ENCODE measurements at regions not wholly inside any gene's neighbourhood (a gene's known extent, or its start where the extent isn't known, plus 50 kb on each side); places are given as distances from the start of the nearest gene placed in this dataset.

DNA sequence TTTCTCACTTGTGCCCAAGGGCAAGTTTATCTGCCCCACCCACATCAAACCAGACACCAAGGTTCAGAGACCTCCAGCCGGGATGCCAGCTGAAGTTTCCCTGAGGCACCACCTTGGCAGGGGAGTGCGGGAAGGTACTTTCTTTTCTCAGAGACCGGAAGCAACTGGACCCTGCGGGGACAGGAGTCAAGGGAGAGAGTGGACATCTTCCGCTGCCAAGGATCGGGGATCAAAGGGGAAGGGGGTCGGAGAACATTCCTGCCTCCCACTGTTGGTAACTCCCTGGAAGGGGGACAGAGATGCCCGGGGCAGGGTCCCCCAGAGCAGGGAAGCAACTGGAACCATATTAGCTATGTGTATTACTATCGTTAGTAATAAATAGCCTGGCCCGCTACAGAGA lies 161.8 kb downstream of the DICER1 start:
- DNase-seq (no peak), ATAC-seq (ENCODE audit: low read depth in 2 of 2) (no peak)
- no peak overlapping the region for H3K4me3 ChIP-seq (ENCODE audit: low read depth, low read length)
- H3K27ac ChIP-seq (ENCODE audit: insufficient read depth, low read length, poor library complexity, severe bottlenecking), result no peak overlapping the region
- H3K27me3 Mint-ChIP-seq, result peaks cover 18% of the 10 kb centered on the region
- H3K9me3 ChIP-seq (ENCODE audit: control insufficient read depth in 2 of 2, low read length in 2 of 2), result no peaks in the 10 kb centered on the region
- H3K4me1 Mint-ChIP-seq, result no peaks in the 10 kb centered on the region
- peaks cover 1% of the 10 kb centered on the region for H3K27me3 ChIP-seq (ENCODE audit: control insufficient read depth, insufficient read depth, low read length)
- H3K36me3 Mint-ChIP-seq, result no peaks in the 10 kb centered on the region
- H3K9me3 Mint-ChIP-seq, result peaks cover 0 to 2% (median 0%) of the 10 kb centered on the region in 7 donors
- no peak overlapping the region for H3K4me3 Mint-ChIP-seq
- no peak overlapping the region for H3K27ac Mint-ChIP-seq
- no peaks in the 10 kb centered on the region for H3K4me1 ChIP-seq (ENCODE audit: control insufficient read depth, insufficient read depth, low read length, poor library complexity, severe bottlenecking)
- no peaks in the 10 kb centered on the region for H3K36me3 ChIP-seq (ENCODE audit: control insufficient read depth, insufficient read depth, low read length)

DNA sequence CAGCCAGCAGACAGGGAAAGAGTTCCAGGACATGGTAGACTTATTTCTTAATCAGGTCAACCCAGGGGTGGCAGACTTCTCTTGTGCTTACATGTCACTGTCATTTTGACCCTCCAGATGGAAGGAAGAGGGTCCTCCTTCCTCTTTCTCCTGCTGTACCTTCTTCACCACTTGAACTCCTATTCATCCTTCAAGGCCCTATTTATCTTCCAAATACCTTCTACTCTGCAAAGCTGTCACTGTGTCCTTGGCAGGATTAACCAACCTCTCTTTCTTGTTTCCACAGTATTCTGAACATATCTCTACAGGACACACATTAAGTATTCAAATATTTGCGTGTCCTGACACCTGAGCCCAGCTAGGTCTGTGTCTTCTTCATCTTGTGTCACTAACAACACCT lies 163.1 kb downstream of the DICER1 start:
- Mint-ChIP-seq H3K4me1 (no peaks in the 10 kb centered on the region), H3K4me3 (no peak overlapping the region)
- H3K4me3 ChIP-seq (ENCODE audit: low read depth, low read length), result no peak overlapping the region

DNA sequence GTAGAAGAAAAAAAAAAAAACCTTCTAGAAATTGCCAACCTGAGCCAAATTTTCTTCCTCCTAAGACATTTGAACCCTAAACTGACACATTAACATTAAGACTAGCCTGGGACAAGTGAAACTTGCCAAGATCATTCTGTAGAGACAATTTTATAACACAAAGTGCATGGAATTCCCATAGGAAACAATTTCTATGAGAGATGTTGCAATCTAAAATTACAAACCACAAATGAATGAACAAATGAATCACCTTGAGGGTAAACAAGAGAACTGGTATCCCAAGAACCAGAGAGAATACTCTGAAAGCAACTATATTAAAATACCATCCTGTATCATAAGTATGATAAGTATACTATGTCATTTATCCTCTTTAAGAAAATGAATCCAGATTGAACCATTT lies 165.3 kb downstream of the DICER1 start:
- Mint-ChIP-seq H3K27ac (no peak overlapping the region), H3K9me3 (peaks cover 0 to 9% (median 6%) of the 10 kb centered on the region in 7 donors), H3K27me3 (peaks cover 15% of the 10 kb centered on the region), H3K4me1 (no peaks in the 10 kb centered on the region), H3K4me3 (no peak overlapping the region), H3K36me3 (no peaks in the 10 kb centered on the region)
- Histone ChIP-seq H3K9me3 (ENCODE audit: control insufficient read depth in 2 of 2, low read length in 2 of 2) (peaks cover 0 to 5% of the 10 kb centered on the region in 2 experiments), H3K27ac (ENCODE audit: insufficient read depth, low read length, poor library complexity, severe bottlenecking) (no peak overlapping the region), H3K4me3 (ENCODE audit: low read depth, low read length) (no peak overlapping the region), H3K36me3 (ENCODE audit: control insufficient read depth, insufficient read depth, low read length) (no peaks in the 10 kb centered on the region), H3K27me3 (ENCODE audit: control insufficient read depth, insufficient read depth, low read length) (peaks cover 4% of the 10 kb centered on the region), H3K4me1 (ENCODE audit: control insufficient read depth, insufficient read depth, low read length, poor library complexity, severe bottlenecking) (no peaks in the 10 kb centered on the region)
- ATAC-seq (ENCODE audit: low read depth in 2 of 2) (no peak), DNase-seq (no peak)

More for the DNA sequence above, 163.1 kb downstream of the DICER1 start:
- DNase-seq (no peak), ATAC-seq (ENCODE audit: low read depth in 2 of 2) (no peak)
- no peak overlapping the region for H3K27ac ChIP-seq (ENCODE audit: insufficient read depth, low read length, poor library complexity, severe bottlenecking)
- Mint-ChIP-seq H3K36me3 (no peaks in the 10 kb centered on the region), H3K27ac (no peak overlapping the region), H3K9me3 (peaks cover 0 to 3% (median 0%) of the 10 kb centered on the region in 7 donors), H3K27me3 (peaks cover 17% of the 10 kb centered on the region)
- H3K4me1 ChIP-seq (ENCODE audit: control insufficient read depth, insufficient read depth, low read length, poor library complexity, severe bottlenecking), result no peaks in the 10 kb centered on the region
- peaks cover 4% of the 10 kb centered on the region for H3K27me3 ChIP-seq (ENCODE audit: control insufficient read depth, insufficient read depth, low read length)
- H3K9me3 ChIP-seq (ENCODE audit: control insufficient read depth in 2 of 2, low read length in 2 of 2), result no peaks in the 10 kb centered on the region
- no peaks in the 10 kb centered on the region for H3K36me3 ChIP-seq (ENCODE audit: control insufficient read depth, insufficient read depth, low read length)

DNA sequence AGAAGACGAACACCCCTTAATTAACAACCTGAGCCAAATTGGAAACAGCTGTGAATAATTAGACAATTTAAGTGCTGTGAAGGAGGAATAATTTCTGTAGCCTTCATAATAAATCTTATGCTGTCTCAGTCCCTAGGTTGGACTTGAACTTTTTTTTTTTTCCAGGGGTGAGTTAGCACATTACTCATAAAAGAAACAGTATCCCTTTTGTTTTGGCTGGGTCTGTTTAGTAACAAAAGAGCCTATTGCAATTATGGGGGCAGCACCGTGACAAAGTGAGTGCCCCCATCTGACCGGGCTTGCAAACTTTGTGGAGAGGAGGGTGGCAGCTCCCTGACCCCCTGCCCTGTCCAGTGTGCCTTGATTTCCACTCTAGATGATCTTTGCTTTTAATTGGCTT lies 167.4 kb downstream of the DICER1 start:
- no peak overlapping the region for H3K4me3 Mint-ChIP-seq
- H3K36me3 Mint-ChIP-seq, result no peaks in the 10 kb centered on the region

DNA sequence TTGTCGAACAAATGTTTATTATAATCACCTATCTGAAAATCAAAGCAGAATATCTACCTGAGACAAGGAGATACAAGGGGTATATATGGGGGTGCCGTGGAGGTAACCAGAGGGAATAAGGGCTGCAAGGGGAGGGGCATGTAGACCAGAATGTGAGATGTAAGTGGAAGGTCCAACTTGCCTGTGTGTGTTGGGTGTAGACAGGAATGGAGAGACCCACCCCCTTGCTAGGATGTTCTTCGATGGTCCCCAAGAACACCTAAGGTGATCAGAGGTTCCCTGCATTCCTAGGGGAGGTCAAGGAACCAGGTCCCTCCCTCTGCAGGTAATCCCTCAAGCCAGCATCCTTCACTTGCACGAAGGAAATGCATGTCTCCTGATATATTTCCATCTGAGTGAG lies 167.9 kb downstream of the DICER1 start:
- Histone ChIP-seq H3K36me3 (ENCODE audit: control insufficient read depth, insufficient read depth, low read length) (no peaks in the 10 kb centered on the region), H3K27ac (ENCODE audit: insufficient read depth, low read length, poor library complexity, severe bottlenecking) (no peak overlapping the region), H3K27me3 (ENCODE audit: control insufficient read depth, insufficient read depth, low read length) (peaks cover 4% of the 10 kb centered on the region), H3K4me1 (ENCODE audit: control insufficient read depth, insufficient read depth, low read length, poor library complexity, severe bottlenecking) (no peaks in the 10 kb centered on the region), H3K4me3 (ENCODE audit: low read depth, low read length) (no peak overlapping the region), H3K9me3 (ENCODE audit: control insufficient read depth in 2 of 2, low read length in 2 of 2) (peaks cover 0 to 5% of the 10 kb centered on the region in 2 experiments)
- Mint-ChIP-seq H3K27ac (no peak overlapping the region), H3K27me3 (peaks cover 18% of the 10 kb centered on the region), H3K9me3 (peaks cover 0 to 11% (median 9%) of the 10 kb centered on the region in 7 donors), H3K4me1 (no peaks in the 10 kb centered on the region), H3K36me3 (no peaks in the 10 kb centered on the region), H3K4me3 (no peak overlapping the region)
- DNase-seq (no peak), ATAC-seq (ENCODE audit: low read depth in 2 of 2) (no peak)

More for the DNA sequence above, 167.4 kb downstream of the DICER1 start:
- Histone ChIP-seq H3K9me3 (ENCODE audit: control insufficient read depth in 2 of 2, low read length in 2 of 2) (peaks cover 0 to 5% of the 10 kb centered on the region in 2 experiments), H3K4me3 (ENCODE audit: low read depth, low read length) (no peak overlapping the region), H3K27me3 (ENCODE audit: control insufficient read depth, insufficient read depth, low read length) (peaks cover 4% of the 10 kb centered on the region), H3K36me3 (ENCODE audit: control insufficient read depth, insufficient read depth, low read length) (no peaks in the 10 kb centered on the region), H3K4me1 (ENCODE audit: control insufficient read depth, insufficient read depth, low read length, poor library complexity, severe bottlenecking) (no peaks in the 10 kb centered on the region), H3K27ac (ENCODE audit: insufficient read depth, low read length, poor library complexity, severe bottlenecking) (no peak overlapping the region)
- Mint-ChIP-seq H3K9me3 (peaks cover 0 to 11% (median 9%) of the 10 kb centered on the region in 7 donors), H3K4me1 (no peaks in the 10 kb centered on the region), H3K27ac (no peak overlapping the region), H3K27me3 (peaks cover 15% of the 10 kb centered on the region)
- ATAC-seq (ENCODE audit: low read depth in 2 of 2) (no peak), DNase-seq (no peak)

DNA sequence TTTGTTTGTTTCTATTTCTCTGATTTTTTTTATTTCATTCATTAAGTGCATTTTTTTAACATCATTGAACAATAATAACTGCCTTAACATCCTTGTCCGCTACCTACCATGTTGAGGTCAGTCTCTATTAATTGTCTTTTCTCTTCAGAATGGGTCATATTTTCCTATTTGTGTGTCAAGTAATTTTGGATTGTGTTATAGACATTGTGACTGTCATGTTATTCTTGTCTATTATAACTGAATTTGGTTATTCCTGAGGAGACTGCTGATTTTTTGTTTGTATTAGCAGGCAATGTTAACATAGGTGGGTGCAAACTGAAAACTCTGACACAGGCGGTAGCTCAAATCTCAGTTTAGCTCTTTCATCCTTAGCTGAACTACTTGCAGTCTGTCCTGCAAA lies 169.9 kb downstream of the DICER1 start:
- Histone ChIP-seq H3K4me3 (ENCODE audit: low read depth, low read length) (no peak overlapping the region), H3K27me3 (ENCODE audit: control insufficient read depth, insufficient read depth, low read length) (peaks cover 4% of the 10 kb centered on the region), H3K27ac (ENCODE audit: insufficient read depth, low read length, poor library complexity, severe bottlenecking) (no peak overlapping the region), H3K9me3 (ENCODE audit: control insufficient read depth in 2 of 2, low read length in 2 of 2) (peaks cover 0 to 5% of the 10 kb centered on the region in 2 experiments), H3K36me3 (ENCODE audit: control insufficient read depth, insufficient read depth, low read length) (no peaks in the 10 kb centered on the region), H3K4me1 (ENCODE audit: control insufficient read depth, insufficient read depth, low read length, poor library complexity, severe bottlenecking) (no peaks in the 10 kb centered on the region)
- DNase-seq (no peak), ATAC-seq (ENCODE audit: low read depth in 2 of 2) (no peak)
- Mint-ChIP-seq H3K27me3 (peaks cover 25% of the 10 kb centered on the region), H3K9me3 (peaks cover 2 to 14% (median 8%) of the 10 kb centered on the region in 7 donors), H3K27ac (no peak overlapping the region), H3K4me1 (no peaks in the 10 kb centered on the region), H3K4me3 (no peak overlapping the region), H3K36me3 (no peaks in the 10 kb centered on the region)

DNA sequence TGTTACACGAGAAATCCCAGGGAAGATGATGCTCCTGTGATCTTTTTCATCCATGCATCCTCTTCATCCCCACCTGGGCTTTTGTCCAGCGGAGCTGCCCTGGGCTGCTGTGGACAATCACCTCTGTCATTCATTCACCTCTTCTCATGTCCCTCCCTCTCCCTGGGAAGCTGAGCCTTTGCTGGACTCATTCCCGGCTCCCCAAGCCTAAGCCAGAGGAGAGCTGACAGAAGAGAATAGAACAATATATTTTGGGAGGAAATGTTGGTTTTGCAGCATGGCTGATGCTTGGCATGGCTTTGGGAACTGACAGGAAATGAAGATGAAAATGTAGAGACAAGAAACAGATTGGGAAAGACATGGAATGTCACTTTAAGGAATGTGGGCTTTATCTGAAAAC lies 177.4 kb downstream of the DICER1 start:
- Histone ChIP-seq H3K27ac (ENCODE audit: insufficient read depth, low read length, poor library complexity, severe bottlenecking) (no peak overlapping the region), H3K4me3 (ENCODE audit: low read depth, low read length) (no peak overlapping the region), H3K36me3 (ENCODE audit: control insufficient read depth, insufficient read depth, low read length) (no peaks in the 10 kb centered on the region), H3K9me3 (ENCODE audit: control insufficient read depth in 2 of 2, low read length in 2 of 2) (no peaks in the 10 kb centered on the region), H3K27me3 (ENCODE audit: control insufficient read depth, insufficient read depth, low read length) (no peaks in the 10 kb centered on the region), H3K4me1 (ENCODE audit: control insufficient read depth, insufficient read depth, low read length, poor library complexity, severe bottlenecking) (no peaks in the 10 kb centered on the region)
- Mint-ChIP-seq H3K27ac (no peak overlapping the region), H3K4me1 (no peaks in the 10 kb centered on the region), H3K9me3 (peaks cover 0 to 4% (median 1%) of the 10 kb centered on the region in 7 donors), H3K4me3 (no peak overlapping the region), H3K27me3 (peaks cover 15% of the 10 kb centered on the region), H3K36me3 (no peaks in the 10 kb centered on the region)
- ATAC-seq (ENCODE audit: low read depth in 2 of 2), result no peak
- DNase-seq, result no peak

DNA sequence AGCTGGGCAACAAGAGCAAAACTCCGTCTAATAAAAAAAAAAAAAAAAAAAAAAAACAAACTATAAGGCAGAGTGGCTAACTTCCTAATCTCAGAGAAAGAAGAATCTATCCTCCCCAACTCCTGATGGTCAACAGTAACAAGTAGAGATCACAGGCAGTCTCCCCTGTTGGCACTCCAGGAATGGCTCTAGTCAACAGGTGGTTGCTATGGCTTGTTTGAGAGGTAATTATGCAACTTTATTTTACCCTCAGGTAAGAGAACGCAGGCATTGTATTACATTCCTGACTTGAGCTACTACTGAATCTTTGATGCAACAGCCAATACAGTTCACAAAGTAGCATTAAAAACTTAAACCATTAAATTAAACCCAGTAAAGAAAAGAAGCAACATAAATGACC lies 180.3 kb downstream of the DICER1 start:
- no peaks in the 10 kb centered on the region for H3K4me1 ChIP-seq (ENCODE audit: control insufficient read depth, insufficient read depth, low read length, poor library complexity, severe bottlenecking)
- H3K4me3 ChIP-seq (ENCODE audit: low read depth, low read length), result no peak overlapping the region
- H3K27me3 ChIP-seq (ENCODE audit: control insufficient read depth, insufficient read depth, low read length), result no peaks in the 10 kb centered on the region
- H3K9me3 ChIP-seq (ENCODE audit: control insufficient read depth in 2 of 2, low read length in 2 of 2), result no peaks in the 10 kb centered on the region
- Mint-ChIP-seq H3K9me3 (peaks cover 0 to 2% (median 0%) of the 10 kb centered on the region in 7 donors), H3K4me1 (no peaks in the 10 kb centered on the region), H3K27me3 (peaks cover 10% of the 10 kb centered on the region), H3K27ac (no peak overlapping the region), H3K36me3 (no peaks in the 10 kb centered on the region), H3K4me3 (no peak overlapping the region)
- no peak for DNase-seq
- no peak overlapping the region for H3K27ac ChIP-seq (ENCODE audit: insufficient read depth, low read length, poor library complexity, severe bottlenecking)
- H3K36me3 ChIP-seq (ENCODE audit: control insufficient read depth, insufficient read depth, low read length), result no peaks in the 10 kb centered on the region
- ATAC-seq (ENCODE audit: low read depth in 2 of 2), result no peak
